ENCODE measurements at regions not wholly inside any gene's neighbourhood (a gene's known extent, or its start where the extent isn't known, plus 50 kb on each side); places are given as distances from the start of the nearest gene placed in this dataset.

GRCh38 chr5:6166698-6167394 lies 211.5 kb downstream of the MED10 start:
- no peak for TF ChIP-seq CTCF (IDR thresholded peaks at IDR 0.05)
- no peak for TF ChIP-seq POLR2A (IDR thresholded peaks at IDR 0.05)

Data from Peyer's patch (tissue), 4 donors.